ENCODE measurements at regions not wholly inside any gene's neighbourhood (a gene's known extent, or its start where the extent isn't known, plus 50 kb on each side); places are given as distances from the start of the nearest gene placed in this dataset.

GRCh38 chr12:47408171-47408871 lies 297.5 kb downstream of the RPAP3 start (continued):
- TF ChIP-seq, protein P1, sequence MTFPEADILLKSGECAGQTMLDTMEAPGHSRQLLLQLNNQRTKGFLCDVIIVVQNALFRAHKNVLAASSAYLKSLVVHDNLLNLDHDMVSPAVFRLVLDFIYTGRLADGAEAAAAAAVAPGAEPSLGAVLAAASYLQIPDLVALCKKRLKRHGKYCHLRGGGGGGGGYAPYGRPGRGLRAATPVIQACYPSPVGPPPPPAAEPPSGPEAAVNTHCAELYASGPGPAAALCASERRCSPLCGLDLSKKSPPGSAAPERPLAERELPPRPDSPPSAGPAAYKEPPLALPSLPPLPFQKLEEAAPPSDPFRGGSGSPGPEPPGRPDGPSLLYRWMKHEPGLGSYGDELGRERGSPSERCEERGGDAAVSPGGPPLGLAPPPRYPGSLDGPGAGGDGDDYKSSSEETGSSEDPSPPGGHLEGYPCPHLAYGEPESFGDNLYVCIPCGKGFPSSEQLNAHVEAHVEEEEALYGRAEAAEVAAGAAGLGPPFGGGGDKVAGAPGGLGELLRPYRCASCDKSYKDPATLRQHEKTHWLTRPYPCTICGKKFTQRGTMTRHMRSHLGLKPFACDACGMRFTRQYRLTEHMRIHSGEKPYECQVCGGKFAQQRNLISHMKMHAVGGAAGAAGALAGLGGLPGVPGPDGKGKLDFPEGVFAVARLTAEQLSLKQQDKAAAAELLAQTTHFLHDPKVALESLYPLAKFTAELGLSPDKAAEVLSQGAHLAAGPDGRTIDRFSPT (tag by site-specific recombination; IDR thresholded peaks at IDR 0.05), result no peak
- TF ChIP-seq ZFP41 (tag by site-specific recombination; IDR thresholded peaks at IDR 0.05; ENCODE audit: borderline replicate concordance) (no peak), ZBTB49 (tag by site-specific recombination; IDR thresholded peaks at IDR 0.05; ENCODE audit: low read depth) (no peak), ZNF449 (tag by site-specific recombination; IDR thresholded peaks at IDR 0.05) (no peak), KLF16 (tag by site-specific recombination; IDR thresholded peaks at IDR 0.05) (no peak), KLF9 (tag by site-specific recombination; IDR thresholded peaks at IDR 0.05; ENCODE audit: low read depth) (no peak), ZBTB6 (tag by site-specific recombination; IDR thresholded peaks at IDR 0.05) (no peak), ZNF140 (tag by site-specific recombination; IDR thresholded peaks at IDR 0.05) (no peak)
- TF ChIP-seq, protein P2, sequence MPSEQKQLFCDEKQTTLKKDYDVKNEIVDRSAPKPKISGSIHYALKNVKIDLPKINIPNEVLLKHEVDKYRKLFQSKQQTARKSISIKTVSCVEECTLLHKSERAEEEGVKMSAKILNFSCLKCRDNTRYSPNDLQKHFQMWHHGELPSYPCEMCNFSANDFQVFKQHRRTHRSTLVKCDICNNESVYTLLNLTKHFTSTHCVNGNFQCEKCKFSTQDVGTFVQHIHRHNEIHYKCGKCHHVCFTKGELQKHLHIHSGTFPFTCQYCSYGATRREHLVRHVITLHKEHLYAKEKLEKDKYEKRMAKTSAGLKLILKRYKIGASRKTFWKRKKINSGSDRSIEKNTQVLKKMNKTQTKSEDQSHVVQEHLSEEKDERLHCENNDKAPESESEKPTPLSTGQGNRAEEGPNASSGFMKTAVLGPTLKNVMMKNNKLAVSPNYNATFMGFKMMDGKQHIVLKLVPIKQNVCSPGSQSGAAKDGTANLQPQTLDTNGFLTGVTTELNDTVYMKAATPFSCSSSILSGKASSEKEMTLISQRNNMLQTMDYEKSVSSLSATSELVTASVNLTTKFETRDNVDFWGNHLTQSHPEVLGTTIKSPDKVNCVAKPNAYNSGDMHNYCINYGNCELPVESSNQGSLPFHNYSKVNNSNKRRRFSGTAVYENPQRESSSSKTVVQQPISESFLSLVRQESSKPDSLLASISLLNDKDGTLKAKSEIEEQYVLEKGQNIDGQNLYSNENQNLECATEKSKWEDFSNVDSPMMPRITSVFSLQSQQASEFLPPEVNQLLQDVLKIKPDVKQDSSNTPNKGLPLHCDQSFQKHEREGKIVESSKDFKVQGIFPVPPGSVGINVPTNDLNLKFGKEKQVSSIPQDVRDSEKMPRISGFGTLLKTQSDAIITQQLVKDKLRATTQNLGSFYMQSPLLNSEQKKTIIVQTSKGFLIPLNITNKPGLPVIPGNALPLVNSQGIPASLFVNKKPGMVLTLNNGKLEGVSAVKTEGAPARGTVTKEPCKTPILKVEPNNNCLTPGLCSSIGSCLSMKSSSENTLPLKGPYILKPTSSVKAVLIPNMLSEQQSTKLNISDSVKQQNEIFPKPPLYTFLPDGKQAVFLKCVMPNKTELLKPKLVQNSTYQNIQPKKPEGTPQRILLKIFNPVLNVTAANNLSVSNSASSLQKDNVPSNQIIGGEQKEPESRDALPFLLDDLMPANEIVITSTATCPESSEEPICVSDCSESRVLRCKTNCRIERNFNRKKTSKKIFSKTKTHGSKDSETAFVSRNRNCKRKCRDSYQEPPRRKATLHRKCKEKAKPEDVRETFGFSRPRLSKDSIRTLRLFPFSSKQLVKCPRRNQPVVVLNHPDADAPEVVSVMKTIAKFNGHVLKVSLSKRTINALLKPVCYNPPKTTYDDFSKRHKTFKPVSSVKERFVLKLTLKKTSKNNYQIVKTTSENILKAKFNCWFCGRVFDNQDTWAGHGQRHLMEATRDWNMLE (tag by site-specific recombination; conservative IDR thresholded peaks at IDR 0.05; ENCODE audit: low read depth), result no peak
- TF ChIP-seq, protein P3, sequence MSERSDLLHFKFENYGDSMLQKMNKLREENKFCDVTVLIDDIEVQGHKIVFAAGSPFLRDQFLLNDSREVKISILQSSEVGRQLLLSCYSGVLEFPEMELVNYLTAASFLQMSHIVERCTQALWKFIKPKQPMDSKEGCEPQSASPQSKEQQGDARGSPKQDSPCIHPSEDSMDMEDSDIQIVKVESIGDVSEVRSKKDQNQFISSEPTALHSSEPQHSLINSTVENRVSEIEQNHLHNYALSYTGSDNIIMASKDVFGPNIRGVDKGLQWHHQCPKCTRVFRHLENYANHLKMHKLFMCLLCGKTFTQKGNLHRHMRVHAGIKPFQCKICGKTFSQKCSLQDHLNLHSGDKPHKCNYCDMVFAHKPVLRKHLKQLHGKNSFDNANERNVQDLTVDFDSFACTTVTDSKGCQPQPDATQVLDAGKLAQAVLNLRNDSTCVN (tag by site-specific recombination; optimal IDR thresholded peaks at IDR 0.05), result no peak
